ENCODE measurements at regions not wholly inside any gene's neighbourhood (a gene's known extent, or its start where the extent isn't known, plus 50 kb on each side); places are given as distances from the start of the nearest gene placed in this dataset.

GRCh38 chr7:113404245-113404644 lies 285.9 kb upstream of the SMIM30 start:
- TF ChIP-seq RAD21 (IDR thresholded peaks at IDR 0.05; ENCODE audit: low read length): no peak
- no peak for TF ChIP-seq CTCF (conservative IDR thresholded peaks at IDR 0.05; ENCODE audit: low read depth, low read length)
- TF ChIP-seq BHLHE40 (IDR thresholded peaks at IDR 0.05; ENCODE audit: low read depth, low read length): no peak
- TF ChIP-seq POLR2A (IDR thresholded peaks at IDR 0.05; ENCODE audit: low read depth, low read length): no peak
- TF ChIP-seq USF2 (IDR thresholded peaks at IDR 0.05; ENCODE audit: low read depth, low read length): no peak
- TF ChIP-seq FOS (IDR thresholded peaks at IDR 0.05; ENCODE audit: low read depth, low read length): no peak
- no peak for TF ChIP-seq RFX5 (IDR thresholded peaks at IDR 0.05; ENCODE audit: low read depth, low read length)
- TF ChIP-seq CEBPB (IDR thresholded peaks at IDR 0.05; ENCODE audit: low read depth, low read length): no peak
- TF ChIP-seq ELK1 (IDR thresholded peaks at IDR 0.05; ENCODE audit: borderline replicate concordance, low read depth, low read length): no peak
- TF ChIP-seq RCOR1 (IDR thresholded peaks at IDR 0.05; ENCODE audit: insufficient replicate concordance, low read length): no peak

Data from IMR-90 (cell line).